ENCODE measurements at regions not wholly inside any gene's neighbourhood (a gene's known extent, or its start where the extent isn't known, plus 50 kb on each side); places are given as distances from the start of the nearest gene placed in this dataset.

- TF ChIP-seq CTCF (conservative IDR thresholded peaks at IDR 0.05; ENCODE audit: low read depth in 2 of 2) (no peak), POLR2AphosphoS5 (IDR thresholded peaks at IDR 0.05; ENCODE audit: low read depth) (no peak), REST (IDR thresholded peaks at IDR 0.05; ENCODE audit: unreplicated experiment) (no peak), ZNF331 (CRISPR knock-in tag; IDR thresholded peaks at IDR 0.05; ENCODE audit: low read depth) (no peak), EZH2 (IDR thresholded peaks at IDR 0.05; ENCODE audit: low read depth, unreplicated experiment) (no peak), EZH2phosphoT487 (IDR thresholded peaks at IDR 0.05; ENCODE audit: unreplicated experiment) (no peak), STAT1 (IDR thresholded peaks at IDR 0.05; ENCODE audit: unreplicated experiment) (no peak), CREB1 (CRISPR knock-in tag; IDR thresholded peaks at IDR 0.05; ENCODE audit: low read depth) (no peak), ETS1 (IDR thresholded peaks at IDR 0.05) (no peak), NANOG (IDR thresholded peaks at IDR 0.05; ENCODE audit: borderline replicate concordance) (no peak), ZNF114 (CRISPR knock-in tag; IDR thresholded peaks at IDR 0.05) (no peak)
Observed at GRCh38 chr13:80718970-80719369, 378.0 kb upstream of the SPRY2 start.
